ENCODE measurements at regions not wholly inside any gene's neighbourhood (a gene's known extent, or its start where the extent isn't known, plus 50 kb on each side); places are given as distances from the start of the nearest gene placed in this dataset.
A peak's percentile ranks its signal among the peaks of the same experiment; 100 is the strongest.
"Not testable (repeated sequence)": the region's sequence is repeated elsewhere in the genome, so short reads cannot be mapped to it uniquely, and the experiment has no call there.

GRCh38 chr9:33623658-33624586 is 99.9 kb downstream of the ANKRD18B start:
- DNase-seq, result peak; percentile 68
- TF ChIP-seq CTCF (IDR thresholded peaks at IDR 0.05; ENCODE audit: unreplicated experiment), result peak; percentile 59
- Mint-ChIP-seq H3K27me3 (ENCODE audit: unreplicated experiment) (peaks cover 24% of the 10 kb centered on the region), H3K36me3 (ENCODE audit: insufficient read depth, unreplicated experiment) (no peaks in the 10 kb centered on the region), H3K27ac (ENCODE audit: unreplicated experiment) (no peak overlapping the region), H3K4me3 (ENCODE audit: low read depth, unreplicated experiment) (peak overlapping the region; percentile 18), H3K9me3 (ENCODE audit: low read depth, unreplicated experiment) (no peaks in the 10 kb centered on the region), H3K4me1 (ENCODE audit: low read depth, unreplicated experiment) (no peaks in the 10 kb centered on the region)
- intact Hi-C loops (cut with micrococcal nuclease; ENCODE audit: unreplicated experiment), result loop anchor here (1.0 kb wide), 1 partner anchor 98 kb away; no protein-coding TSS in a partner anchor
- no TSS peak for BruUV-seq (replicated peaks)
- CTCF ChIA-PET, result interaction anchor here (0.6 to 1.7 kb wide), 11 partner anchors 14 to 844 kb away, joined by 3 to 44 read pairs (median 3); no protein-coding TSS in a partner anchor

- peaks cover 26% of the 10 kb centered on the region for H3K27me3 Mint-ChIP-seq (ENCODE audit: unreplicated experiment)
- BruUV-seq (replicated peaks); DNase-seq; H3K36me3 Mint-ChIP-seq (ENCODE audit: insufficient read depth, unreplicated experiment); H3K9me3 Mint-ChIP-seq (ENCODE audit: low read depth, unreplicated experiment); intact Hi-C loops (cut with micrococcal nuclease; ENCODE audit: unreplicated experiment); H3K27ac Mint-ChIP-seq (ENCODE audit: unreplicated experiment); H3K4me3 Mint-ChIP-seq (ENCODE audit: low read depth, unreplicated experiment); H3K4me1 Mint-ChIP-seq (ENCODE audit: low read depth, unreplicated experiment): not testable (repeated sequence)
- CTCF ChIA-PET, result interaction anchor here (0.6 kb wide), 2 partner anchors 18 to 110 kb away, joined by 3 to 6 read pairs; no protein-coding TSS in a partner anchor
Measured at GRCh38 chr9:33628318-33628717, 104.3 kb downstream of the ANKRD18B start.

GRCh38 chr9:33628865-33629410 is 104.9 kb downstream of the ANKRD18B start:
- intact Hi-C loops (cut with micrococcal nuclease; ENCODE audit: unreplicated experiment), result no loop called here
- BruUV-seq (replicated peaks), result no TSS peak
- H3K27ac Mint-ChIP-seq (ENCODE audit: unreplicated experiment), result no peak overlapping the region
- TF ChIP-seq CTCF (IDR thresholded peaks at IDR 0.05; ENCODE audit: unreplicated experiment), result no peak
- H3K36me3 Mint-ChIP-seq (ENCODE audit: insufficient read depth, unreplicated experiment), result no peaks in the 10 kb centered on the region
- DNase-seq, result no peak
- H3K4me3 Mint-ChIP-seq (ENCODE audit: low read depth, unreplicated experiment), result no peak overlapping the region
- H3K4me1 Mint-ChIP-seq (ENCODE audit: low read depth, unreplicated experiment), result peaks cover 8% of the 10 kb centered on the region
- peaks cover 26% of the 10 kb centered on the region for H3K27me3 Mint-ChIP-seq (ENCODE audit: unreplicated experiment)
- H3K9me3 Mint-ChIP-seq (ENCODE audit: low read depth, unreplicated experiment), result no peaks in the 10 kb centered on the region
- CTCF ChIA-PET, result interaction anchor here (0.6 to 1.1 kb wide), 3 partner anchors 18 to 109 kb away, joined by 3 to 6 read pairs (median 3); no protein-coding TSS in a partner anchor

- BruUV-seq (replicated peaks), result no TSS peak
- no peaks in the 10 kb centered on the region for H3K36me3 Mint-ChIP-seq (ENCODE audit: insufficient read depth, unreplicated experiment)
- peaks cover 8% of the 10 kb centered on the region for H3K4me1 Mint-ChIP-seq (ENCODE audit: low read depth, unreplicated experiment)
- DNase-seq, result no peak
- H3K27ac Mint-ChIP-seq (ENCODE audit: unreplicated experiment), result no peak overlapping the region
- no peak for TF ChIP-seq CTCF (IDR thresholded peaks at IDR 0.05; ENCODE audit: unreplicated experiment)
- CTCF ChIA-PET, result no interaction called here
- intact Hi-C loops (cut with micrococcal nuclease; ENCODE audit: unreplicated experiment), result no loop called here
- H3K9me3 Mint-ChIP-seq (ENCODE audit: low read depth, unreplicated experiment), result no peaks in the 10 kb centered on the region
- no peak overlapping the region for H3K4me3 Mint-ChIP-seq (ENCODE audit: low read depth, unreplicated experiment)
- H3K27me3 Mint-ChIP-seq (ENCODE audit: unreplicated experiment), result peaks cover 64% of the 10 kb centered on the region
Measured at GRCh38 chr9:33633636-33634035, 109.6 kb downstream of the ANKRD18B start.
